ENCODE measurements at regions not wholly inside any gene's neighbourhood (a gene's known extent, or its start where the extent isn't known, plus 50 kb on each side); places are given as distances from the start of the nearest gene placed in this dataset.

DNA sequence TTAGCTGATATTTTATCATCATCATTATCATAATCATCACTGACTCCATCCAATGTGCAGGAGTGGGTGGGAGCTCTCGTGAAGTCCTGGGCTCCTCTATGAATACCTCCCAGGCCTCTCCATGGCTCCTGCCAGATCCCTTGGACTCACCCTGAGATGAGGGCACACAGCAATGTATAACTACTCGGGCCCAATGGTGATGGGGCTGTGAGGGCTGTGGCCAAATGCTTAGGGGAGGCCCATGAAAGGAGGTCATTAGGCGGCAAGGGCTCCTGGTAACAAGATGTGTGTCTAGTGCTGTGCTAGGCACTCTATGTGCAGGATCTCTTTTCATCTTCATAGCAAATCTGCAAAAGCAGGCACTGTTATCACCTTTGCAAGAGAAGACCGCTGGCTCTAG is 270.9 kb downstream of the GLRX3 start:
- TF ChIP-seq, protein P1, sequence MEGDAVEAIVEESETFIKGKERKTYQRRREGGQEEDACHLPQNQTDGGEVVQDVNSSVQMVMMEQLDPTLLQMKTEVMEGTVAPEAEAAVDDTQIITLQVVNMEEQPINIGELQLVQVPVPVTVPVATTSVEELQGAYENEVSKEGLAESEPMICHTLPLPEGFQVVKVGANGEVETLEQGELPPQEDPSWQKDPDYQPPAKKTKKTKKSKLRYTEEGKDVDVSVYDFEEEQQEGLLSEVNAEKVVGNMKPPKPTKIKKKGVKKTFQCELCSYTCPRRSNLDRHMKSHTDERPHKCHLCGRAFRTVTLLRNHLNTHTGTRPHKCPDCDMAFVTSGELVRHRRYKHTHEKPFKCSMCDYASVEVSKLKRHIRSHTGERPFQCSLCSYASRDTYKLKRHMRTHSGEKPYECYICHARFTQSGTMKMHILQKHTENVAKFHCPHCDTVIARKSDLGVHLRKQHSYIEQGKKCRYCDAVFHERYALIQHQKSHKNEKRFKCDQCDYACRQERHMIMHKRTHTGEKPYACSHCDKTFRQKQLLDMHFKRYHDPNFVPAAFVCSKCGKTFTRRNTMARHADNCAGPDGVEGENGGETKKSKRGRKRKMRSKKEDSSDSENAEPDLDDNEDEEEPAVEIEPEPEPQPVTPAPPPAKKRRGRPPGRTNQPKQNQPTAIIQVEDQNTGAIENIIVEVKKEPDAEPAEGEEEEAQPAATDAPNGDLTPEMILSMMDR (IDR thresholded peaks at IDR 0.05 in 8 of 11, conservative IDR thresholded peaks at IDR 0.05 in 3 of 11), result no peak
- TF ChIP-seq POLR2AphosphoS5 (IDR thresholded peaks at IDR 0.05) (no peak), POLR2A (IDR thresholded peaks at IDR 0.05) (no peak)
